GM18499 (cell line): ENCODE measurements at regions not wholly inside any gene's neighbourhood (a gene's known extent, or its start where the extent isn't known, plus 50 kb on each side); places are given as distances from the start of the nearest gene placed in this dataset.

Experiments used
- ATAC-seq: cut with Tn5 transposase; IDR thresholded peaks from one replicate; pipeline ENCODE4 v1.9.1; 2021; ENCODE audit warnings: moderate number of reproducible peaks; ENCODE audit not compliant: insufficient read depth, unreplicated experiment

DNA sequence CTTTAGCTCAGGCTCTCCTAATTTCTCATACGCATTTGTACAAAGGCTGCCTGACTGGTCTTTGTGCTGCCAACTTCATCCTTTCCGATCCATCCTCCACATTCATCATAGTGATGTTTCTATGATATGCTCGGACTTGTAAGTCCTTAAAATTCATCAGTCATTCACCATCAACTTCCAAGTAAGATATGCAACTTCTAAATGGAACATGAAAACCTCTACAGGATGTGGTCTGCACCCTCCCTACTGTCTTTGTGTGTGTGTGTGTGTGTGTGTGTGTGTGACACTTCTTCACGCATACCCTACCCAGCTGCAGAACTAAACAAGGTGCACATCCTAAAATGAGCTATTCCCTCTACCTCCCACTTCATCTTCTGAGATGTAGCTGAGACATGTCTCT lies 397.9 kb upstream of the NR5A2 start:
- no peak for ATAC-seq

DNA sequence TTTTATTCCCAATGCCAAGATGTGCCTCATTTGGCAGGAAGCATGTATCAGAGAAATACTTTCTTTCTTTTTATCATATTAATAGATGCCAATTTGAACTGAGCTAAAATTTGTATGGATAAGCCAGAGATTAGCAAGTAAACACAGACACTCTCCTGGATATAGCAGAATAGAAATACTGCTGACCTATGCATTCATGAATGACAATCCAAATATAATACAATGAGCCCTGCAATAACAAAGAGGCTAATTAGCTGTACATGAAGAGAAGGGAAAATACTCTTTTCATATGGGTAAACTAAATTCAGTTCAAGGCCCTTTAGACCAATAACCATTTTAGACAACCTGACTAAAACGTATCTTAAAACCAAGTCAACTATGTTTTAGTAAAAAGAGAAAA lies 388.1 kb upstream of the NR5A2 start:
- ATAC-seq = no peak

DNA sequence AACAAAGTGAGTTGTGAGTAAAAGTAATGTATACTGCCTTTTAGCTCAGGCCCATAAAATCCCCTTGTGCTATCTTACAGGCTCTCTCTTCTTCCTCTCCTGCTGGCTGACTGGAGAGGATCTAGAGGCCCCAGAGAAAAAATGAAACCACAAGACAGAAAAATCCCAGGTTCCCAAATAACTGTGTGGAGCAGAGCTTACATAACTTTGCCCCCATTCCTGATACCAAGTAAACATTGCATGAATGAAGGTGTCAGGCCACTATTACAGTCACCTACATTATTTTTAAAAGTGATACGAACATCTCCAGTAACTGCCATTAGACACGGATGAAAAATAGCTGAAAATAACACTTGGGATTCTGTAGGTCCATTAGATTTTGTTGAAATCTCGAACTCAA lies 386.0 kb upstream of the NR5A2 start:
- no peak for ATAC-seq

DNA sequence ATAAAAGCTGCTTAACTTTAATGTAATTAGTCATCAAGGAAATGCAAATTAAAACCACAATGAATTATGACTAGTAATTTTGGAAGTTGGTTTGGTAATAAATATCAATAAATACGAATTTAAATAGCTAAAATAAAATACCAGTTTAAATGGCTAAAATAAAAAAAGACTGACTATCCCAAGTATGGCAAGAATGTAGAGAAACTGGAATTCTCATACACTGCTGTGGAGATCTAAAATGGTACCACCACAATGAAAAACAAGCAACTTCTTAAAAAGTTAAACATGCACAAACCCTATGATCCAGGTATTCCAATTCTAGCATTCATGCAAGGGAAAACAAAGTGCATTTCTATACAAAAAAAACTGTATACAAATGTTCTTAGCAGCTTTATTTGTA lies 382.6 kb upstream of the NR5A2 start:
- no peak for ATAC-seq

DNA sequence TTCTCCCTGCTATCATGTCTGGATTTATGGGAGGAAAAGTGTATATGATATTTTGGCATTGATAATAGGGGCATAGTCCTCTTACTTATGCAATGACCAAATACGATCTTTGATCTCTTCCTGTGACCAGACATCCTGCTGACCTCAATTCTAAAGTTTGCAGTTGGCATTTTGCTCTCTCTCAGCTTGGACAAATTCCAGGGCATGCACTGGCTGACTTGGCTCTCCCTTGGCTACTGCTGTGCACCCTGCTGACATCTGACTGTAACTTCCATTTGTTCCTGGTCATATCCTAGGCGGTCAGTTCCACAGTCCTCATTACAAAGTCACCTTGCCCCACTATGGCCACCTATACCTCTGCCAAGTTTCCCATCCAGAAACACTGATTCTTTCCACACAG lies 380.7 kb upstream of the NR5A2 start:
- no peak for ATAC-seq

DNA sequence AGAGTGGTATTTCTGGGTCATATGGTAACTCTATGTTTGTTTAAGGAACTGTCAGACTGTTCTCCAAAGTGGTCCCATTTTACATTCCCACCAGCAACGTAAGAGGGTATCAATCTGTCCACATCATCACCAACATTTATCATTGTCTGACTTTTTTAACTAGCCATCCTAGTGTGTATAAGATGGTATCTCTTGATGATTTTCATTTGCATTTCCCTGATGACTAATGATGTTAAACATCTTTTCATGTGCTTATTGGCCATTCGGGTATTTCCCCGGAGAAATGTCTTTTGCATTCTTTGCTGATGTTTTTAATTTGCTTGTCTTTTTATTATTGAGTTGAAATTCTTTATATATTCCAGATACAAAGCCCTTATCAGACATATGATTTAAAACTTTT lies 370.1 kb upstream of the NR5A2 start:
- no peak for ATAC-seq

DNA sequence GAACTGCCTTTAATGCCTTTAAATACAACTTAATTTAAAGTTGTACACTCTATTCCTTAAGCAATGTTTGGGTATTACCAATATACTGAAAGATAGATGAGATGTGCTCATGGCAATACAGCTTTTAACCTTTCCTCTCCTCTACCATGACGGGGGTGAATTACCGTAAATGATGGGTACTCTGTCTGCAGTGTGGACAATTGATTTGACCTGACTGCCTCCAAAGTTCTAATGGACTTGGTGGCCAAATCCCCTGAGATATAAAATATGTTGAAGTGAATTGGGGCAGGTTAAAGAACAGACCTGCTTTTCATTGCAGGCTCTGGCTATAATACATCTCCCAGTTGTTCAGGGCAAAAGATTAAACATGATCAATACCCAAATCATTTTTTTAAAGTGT lies 367.4 kb upstream of the NR5A2 start:
- no peak for ATAC-seq

DNA sequence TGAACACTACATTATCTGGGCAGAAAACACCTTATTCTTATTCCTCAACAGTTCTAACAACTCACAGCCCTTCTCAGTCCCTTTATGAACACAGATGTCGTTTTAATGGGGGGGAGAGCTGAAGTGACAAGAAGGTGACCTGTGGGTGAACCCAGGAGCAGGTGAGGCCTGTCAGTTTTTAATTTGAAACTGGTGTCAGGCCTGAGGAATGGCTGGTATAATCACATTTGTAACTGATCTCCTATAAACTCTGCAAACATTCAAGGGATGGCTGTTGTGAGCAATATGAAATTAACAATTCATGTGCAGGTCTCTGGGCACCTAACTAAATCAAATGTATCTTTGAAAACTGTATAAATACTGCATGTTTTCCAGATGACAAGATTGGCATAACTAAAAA lies 362.1 kb upstream of the NR5A2 start:
- no peak for ATAC-seq

DNA sequence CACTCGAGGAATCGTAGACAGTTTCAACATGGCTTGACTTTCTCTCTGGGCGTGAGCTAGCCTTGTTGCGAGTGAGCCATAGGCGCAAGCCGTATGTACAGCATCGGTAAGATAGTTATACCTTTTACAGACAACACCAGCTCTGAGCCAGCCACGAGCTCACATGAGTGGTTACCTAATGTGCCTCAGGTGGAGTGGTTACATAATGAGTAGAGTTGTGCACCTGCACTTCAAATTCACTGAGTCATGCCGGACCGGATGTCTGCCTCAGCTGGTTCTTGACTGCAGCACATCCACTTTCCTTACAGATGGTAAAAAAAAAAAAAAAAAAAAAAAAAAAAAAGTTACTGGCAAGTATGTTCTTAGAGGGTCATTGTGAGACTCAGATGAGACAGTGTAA lies 360.4 kb upstream of the NR5A2 start:
- no peak for ATAC-seq

DNA sequence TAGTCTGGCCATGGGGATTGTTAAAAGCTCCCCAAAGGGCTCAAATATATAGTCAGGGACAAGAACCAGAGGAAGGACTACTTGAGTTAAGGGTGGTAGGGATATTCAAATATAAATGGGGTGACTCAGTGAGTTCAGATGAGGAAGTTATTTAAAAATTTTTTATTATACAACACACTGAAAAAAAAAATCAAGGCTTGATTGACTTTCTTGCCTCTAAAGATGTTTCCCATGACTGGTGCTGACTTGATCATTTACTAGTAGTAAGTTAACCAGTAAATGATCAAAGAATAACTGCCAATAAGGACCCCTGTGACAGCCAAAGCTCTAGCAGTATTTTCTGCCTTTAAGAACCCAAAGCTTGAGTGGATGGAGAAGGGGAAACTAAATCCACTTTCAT lies 357.6 kb upstream of the NR5A2 start:
- no peak for ATAC-seq

DNA sequence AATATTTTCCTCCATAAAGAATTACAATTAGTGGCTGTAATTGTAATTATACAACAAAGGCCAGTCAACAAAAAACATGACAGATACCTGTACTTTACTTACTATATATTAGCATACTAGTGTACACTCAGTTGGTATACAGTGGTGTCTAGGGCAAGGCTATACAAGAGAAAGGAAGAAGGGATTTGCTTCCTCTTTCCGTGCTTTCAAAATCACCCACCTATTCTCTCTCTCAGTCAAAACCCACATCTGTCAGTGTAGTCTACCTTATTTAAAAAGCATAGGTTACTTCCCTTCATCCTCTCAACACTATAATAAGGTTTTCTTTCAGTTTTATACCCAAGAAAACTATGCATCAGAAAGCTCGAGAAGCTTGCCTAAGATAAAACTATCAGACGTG lies 355.8 kb upstream of the NR5A2 start:
- no peak for ATAC-seq

DNA sequence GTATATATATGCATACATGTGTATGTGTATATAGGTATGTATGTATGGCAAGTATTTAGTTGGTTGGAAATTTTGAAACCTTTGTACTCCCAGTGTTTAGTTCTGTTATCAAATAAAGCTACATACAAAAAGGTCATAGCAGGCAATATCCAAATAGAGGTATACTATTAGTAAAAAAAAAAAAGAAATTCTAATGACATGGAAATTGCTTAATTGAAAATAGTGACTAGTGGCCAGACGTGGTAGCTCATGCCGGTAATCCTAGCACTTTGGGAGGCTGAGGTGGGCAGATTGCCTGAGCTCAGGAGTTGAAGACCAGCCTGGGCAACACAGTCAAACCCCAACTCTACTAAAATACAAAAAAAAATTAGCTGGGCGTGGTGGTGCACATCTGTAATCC lies 351.6 kb upstream of the NR5A2 start:
- ATAC-seq = no peak

DNA sequence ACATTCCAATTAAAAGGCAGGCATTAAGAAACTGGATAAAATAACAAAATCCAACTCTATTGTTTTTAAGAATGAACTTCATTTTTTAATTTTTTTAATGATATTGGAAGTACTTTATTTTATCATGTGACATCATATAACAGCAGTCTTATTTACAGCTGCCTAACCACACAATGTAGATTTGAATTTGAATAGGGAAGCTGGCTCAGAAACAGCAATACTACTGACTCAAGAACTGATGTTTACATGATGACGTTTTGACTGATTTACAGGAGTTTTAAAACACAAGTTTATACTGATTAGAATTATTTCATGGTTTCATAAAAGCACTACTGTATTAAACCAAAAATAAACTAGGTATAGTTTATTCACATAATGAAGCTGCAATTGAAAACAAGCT lies 348.7 kb upstream of the NR5A2 start:
- ATAC-seq = no peak

DNA sequence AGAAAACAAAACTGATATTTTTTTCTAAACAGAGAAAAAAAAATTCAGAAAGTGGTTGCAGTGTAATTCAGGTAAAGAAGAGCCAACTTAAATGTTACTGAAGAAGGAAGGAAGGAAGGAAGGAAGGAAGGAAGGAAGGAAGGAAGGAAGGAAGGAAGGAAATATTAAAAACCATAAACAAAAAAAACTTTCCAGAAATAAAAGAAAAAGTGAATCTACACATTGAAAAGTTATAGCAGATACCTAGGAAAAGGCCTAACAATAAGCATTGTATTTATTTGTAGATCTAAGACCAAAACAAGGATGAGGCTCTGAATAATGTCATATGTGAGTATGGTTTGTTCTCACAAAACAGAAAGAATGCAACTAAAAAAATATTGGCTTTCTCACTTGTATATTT lies 345.4 kb upstream of the NR5A2 start:
- ATAC-seq = no peak

DNA sequence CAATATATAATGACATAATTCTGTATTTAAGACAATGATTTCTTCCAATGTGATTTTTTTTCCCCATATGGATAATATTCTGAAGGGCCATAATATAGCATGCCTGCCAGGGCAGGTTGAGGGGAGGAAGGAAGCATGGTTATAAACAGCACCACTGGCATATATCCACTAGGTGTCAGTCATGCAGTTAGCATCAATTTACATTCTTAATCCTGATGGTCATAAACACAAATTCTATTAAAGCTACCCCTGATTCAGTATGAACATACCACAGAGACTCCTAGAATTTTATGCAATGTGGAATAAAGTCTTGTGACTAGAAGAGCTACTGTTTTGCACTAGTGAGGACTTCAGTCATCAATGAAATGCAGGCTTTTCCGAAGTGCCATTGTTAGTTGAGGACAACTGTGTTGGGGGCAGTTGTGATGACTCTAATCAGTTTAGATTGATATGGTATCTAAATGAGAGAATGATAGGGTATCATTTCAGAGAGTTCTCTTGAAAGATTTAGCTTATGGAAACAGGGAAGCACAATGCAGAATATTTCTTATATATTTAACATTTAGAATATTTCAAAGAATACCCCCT lies 342.7 kb upstream of the NR5A2 start:
- peak; percentile 78 for ATAC-seq

DNA sequence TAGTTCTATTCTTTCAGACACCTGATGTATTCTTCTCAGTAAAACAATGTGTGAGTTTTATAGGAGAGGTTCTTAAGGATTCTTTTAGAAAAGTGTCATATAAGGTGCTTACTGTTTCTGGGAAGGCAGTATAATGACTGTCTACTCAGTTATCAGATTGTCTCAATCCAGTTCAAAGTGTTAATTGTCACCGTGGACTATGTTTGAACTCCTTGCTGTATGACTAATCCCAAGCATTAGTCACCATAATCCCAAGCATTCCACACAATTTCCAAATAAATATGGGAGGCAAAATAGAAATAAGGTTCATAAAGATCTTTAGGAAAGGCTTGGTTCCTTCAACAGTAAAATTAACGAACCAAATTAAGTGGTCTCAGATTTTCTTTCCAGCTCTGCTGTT lies 342.1 kb upstream of the NR5A2 start:
- ATAC-seq = no peak

DNA sequence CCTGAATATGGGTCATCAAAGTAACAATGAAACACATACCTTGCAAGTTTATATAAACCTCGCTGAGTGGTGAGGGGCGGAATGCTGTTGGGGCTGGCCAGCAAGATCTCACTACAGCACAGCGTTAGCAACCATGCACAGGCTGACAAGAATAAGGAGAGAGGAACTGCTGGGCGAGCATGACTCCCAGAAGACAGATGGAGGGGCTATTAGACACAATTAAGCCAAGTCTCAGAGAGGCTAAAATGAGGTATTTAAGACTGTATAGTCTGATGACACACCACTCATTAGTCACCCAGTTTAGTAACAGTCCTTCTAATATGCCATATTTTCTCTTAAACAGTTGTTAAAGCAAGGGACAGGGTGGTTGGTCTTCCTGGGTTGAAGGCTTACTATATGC lies 340.2 kb upstream of the NR5A2 start:
- no peak for ATAC-seq

DNA sequence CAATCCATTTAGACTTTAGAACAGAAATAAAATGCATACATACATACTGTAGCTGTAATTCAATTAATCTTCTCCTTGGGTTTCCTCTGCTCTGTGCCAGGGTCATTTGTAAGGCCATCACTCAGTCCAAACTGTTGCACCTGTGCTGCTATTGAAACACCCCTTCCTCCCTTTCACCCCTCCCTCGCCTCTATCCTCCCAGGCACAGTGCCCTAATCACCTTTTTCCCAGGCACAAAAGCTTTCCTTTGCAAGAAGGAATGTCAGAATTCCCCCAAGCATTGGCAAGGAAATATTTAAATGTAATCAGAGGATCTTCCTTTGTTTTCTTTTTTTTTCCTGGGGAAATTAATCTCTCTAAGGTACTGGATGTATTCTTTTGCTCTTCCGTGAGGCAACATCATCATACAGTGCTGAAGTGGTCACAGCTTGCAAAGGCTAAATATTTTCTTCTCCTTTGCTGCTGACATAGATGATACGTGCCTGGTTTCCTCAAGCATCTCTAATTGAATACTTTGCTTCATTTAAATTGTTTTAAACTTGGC lies 339.3 kb upstream of the NR5A2 start:
- no peak for ATAC-seq

DNA sequence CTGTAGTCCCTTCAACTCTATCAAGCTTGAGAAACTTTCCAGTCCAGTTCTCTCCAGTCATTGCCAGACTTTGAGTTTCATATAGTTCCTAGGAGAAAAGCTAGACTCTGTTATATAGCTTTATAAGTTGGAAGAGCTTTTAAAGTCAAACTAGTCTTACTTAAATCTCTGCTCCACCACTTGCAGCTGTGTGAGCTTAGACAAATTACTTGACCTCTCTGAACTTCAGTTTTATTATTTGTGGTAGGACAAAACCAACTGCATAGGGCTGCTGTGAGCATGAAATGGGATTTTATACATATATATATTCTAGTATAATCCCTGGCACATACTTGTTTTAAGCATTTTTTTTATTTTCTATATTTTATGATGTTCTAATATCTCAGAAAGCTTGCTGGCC lies 338.7 kb upstream of the NR5A2 start:
- ATAC-seq = no peak

DNA sequence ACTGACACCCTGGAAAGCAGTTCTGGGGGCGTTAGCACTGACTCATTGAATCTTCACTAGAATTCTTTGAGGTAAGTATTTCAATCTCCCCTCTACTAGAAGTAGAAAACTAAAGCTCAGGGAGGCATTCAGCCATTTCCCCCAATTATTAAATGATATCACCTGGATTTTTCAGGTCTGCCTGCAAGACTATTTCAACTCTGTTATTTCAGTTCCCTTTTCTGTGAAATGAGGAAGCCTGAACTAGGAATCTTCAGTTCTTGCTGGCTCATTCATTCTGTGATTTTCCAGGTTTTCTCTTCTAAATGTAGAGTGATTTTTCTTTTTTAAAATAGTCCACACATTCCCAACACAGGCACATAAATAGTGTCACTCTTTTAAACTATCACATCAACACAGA lies 337.0 kb upstream of the NR5A2 start:
- no peak for ATAC-seq

DNA sequence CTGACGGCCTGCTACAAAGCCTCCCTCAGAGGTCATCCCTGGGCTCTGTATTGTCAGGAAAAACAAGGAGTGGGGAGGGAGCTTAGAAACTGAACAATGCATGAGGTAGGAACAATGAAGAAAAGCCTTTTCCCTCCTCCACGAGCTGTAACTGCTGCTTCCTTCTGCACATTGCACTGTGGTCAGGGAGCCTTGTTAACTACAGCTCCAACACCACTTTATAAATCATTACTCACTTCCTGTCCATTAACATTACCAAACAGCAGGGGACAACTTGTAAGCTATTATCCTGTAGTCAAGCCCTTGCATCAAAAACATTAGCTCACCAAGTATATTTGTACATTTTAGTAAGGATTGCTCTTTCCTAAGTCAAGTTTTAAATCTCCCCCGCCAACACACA lies 336.0 kb upstream of the NR5A2 start:
- ATAC-seq = no peak

DNA sequence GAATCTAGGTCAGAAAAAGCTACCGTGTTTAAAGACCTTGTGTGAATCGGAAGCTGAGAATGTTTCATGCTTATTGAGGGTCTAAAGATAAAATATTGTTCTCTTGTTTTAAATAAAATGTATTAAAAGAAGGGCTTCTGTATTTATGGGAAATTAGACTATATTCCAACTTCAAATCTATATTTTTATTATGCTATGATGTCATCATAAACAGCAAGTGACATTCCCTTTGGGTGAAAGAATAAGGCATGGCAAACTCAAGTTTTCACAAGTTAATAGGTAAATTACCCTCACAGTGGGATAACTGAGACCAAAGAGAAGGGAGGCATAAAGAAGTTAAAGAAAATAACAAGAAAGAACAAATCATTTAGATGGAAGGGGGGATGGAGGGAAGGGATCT lies 333.8 kb upstream of the NR5A2 start:
- ATAC-seq = no peak

DNA sequence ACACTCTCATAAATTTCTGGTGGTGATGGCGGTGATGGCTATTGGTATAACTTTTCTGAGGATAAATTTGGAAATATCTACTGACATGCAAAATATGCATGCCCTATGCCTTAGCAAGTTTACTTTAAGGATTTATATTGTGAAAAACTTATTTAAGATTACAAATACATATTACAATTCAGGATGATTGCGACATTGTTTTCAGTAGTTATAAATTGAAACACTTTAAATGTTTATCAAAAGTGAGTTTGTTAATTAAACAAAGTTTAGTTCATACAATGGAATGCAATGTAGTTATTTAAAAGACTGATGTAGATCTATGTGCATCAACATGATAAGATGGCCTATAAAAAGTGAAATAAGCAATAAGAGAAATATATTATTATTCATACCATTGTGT lies 331.3 kb upstream of the NR5A2 start:
- ATAC-seq = no peak
